Ectodermal cell (in vitro differentiated cells): ENCODE measurements at regions not wholly inside any gene's neighbourhood (a gene's known extent, or its start where the extent isn't known, plus 50 kb on each side); places are given as distances from the start of the nearest gene placed in this dataset.

Experiments used
- H3K27ac ChIP-seq: 2 replicates; pipeline ENCODE4 v1.7.0; 2013; ENCODE audit warnings: mild to moderate bottlenecking, low read depth, low read length; ENCODE audit not compliant: insufficient read depth, poor library complexity, severe bottlenecking
- H3K27me3 ChIP-seq: 2 replicates; pipeline ENCODE4 v1.7.0; 2013; ENCODE audit warnings: mild to moderate bottlenecking, low read length; ENCODE audit not compliant: insufficient read depth, control insufficient read depth, poor library complexity, severe bottlenecking
- H3K36me3 ChIP-seq: one replicate; pipeline ENCODE4 v1.7.0; 2013; ENCODE audit warnings: low read length; ENCODE audit not compliant: control insufficient read depth, insufficient read depth
- H3K4me1 ChIP-seq: one replicate; pipeline ENCODE4 v1.7.0; 2013; ENCODE audit warnings: low read length; ENCODE audit not compliant: control insufficient read depth, insufficient read depth
- H3K4me3 ChIP-seq: 2 replicates; pipeline ENCODE4 v1.7.0; 2013; ENCODE audit warnings: low read depth, low read length, control low read depth; ENCODE audit not compliant: insufficient read depth
- H3K9me3 ChIP-seq: 2 replicates; pipeline ENCODE4 v1.7.0; 2013; ENCODE audit warnings: mild to moderate bottlenecking, low read length, moderate library complexity; ENCODE audit not compliant: control insufficient read depth
- WGBS, 2 experiments: methylation state at CpG; one replicate each; pipeline ENCODE4 v1.1.7; 2013; ENCODE audit warnings: missing lambda C conversion rate in 2 of 2; 5-methylcytosine and 5-hydroxymethylcytosine counted together

GRCh38 chr5:103411711-103412110 lies 150.9 kb downstream of the NUDT12 start:
- Histone ChIP-seq H3K27ac (no peak overlapping the region), H3K9me3 (no peaks in the 10 kb centered on the region), H3K4me1 (peaks cover 4% of the 10 kb centered on the region), H3K36me3 (no peaks in the 10 kb centered on the region), H3K27me3 (no peaks in the 10 kb centered on the region), H3K4me3 (no peak overlapping the region)
- 79 to 85% methylated on average over 1 of the region's 1 CpG for WGBS, 2 experiments

GRCh38 chr5:103410172-103410571 lies 151.6 kb downstream of the MACIR start:
- peaks cover 4% of the 10 kb centered on the region for H3K4me1 ChIP-seq
- no peaks in the 10 kb centered on the region for H3K27me3 ChIP-seq
- H3K27ac ChIP-seq: no peak overlapping the region
- H3K9me3 ChIP-seq: no peaks in the 10 kb centered on the region
- WGBS, 2 experiments: 86 to 87% methylated on average over 2 of the region's 2 CpGs
- H3K4me3 ChIP-seq: no peak overlapping the region
- H3K36me3 ChIP-seq: no peaks in the 10 kb centered on the region

- Histone ChIP-seq H3K27ac (no peak overlapping the region), H3K4me1 (peaks cover 4% of the 10 kb centered on the region)
Observed at GRCh38 chr5:103409013-103409670, 150.6 kb downstream of the MACIR start.

GRCh38 chr5:103408408-103408807 lies 149.8 kb downstream of the MACIR start:
- Histone ChIP-seq H3K36me3 (no peaks in the 10 kb centered on the region), H3K9me3 (no peaks in the 10 kb centered on the region), H3K4me1 (peaks cover 4% of the 10 kb centered on the region), H3K4me3 (no peak overlapping the region), H3K27ac (no peak overlapping the region), H3K27me3 (no peaks in the 10 kb centered on the region)
- WGBS, 2 experiments: 95 to 98% methylated on average over 2 of the region's 2 CpGs

More at GRCh38 chr5:103409013-103409670, 150.6 kb downstream of the MACIR start:
- Histone ChIP-seq H3K4me3 (no peak overlapping the region), H3K9me3 (no peaks in the 10 kb centered on the region), H3K27me3 (no peaks in the 10 kb centered on the region), H3K36me3 (no peaks in the 10 kb centered on the region)

- WGBS, 2 experiments: 95 to 100% methylated on average over 2 of the region's 2 CpGs
- Histone ChIP-seq H3K27ac (no peak overlapping the region), H3K27me3 (no peaks in the 10 kb centered on the region)
Observed at GRCh38 chr5:103407402-103407801, 148.8 kb downstream of the MACIR start.

GRCh38 chr5:103404483-103404882 lies 145.9 kb downstream of the MACIR start:
- H3K27me3 ChIP-seq: no peaks in the 10 kb centered on the region
- WGBS, 2 experiments: no CpG with 5 or more reads among the region's 1 CpG
- H3K4me1 ChIP-seq: no peaks in the 10 kb centered on the region
- H3K4me3 ChIP-seq: no peak overlapping the region
- no peak overlapping the region for H3K27ac ChIP-seq
- H3K36me3 ChIP-seq: no peaks in the 10 kb centered on the region
- no peaks in the 10 kb centered on the region for H3K9me3 ChIP-seq

More at GRCh38 chr5:103407402-103407801, 148.8 kb downstream of the MACIR start:
- H3K9me3 ChIP-seq: no peaks in the 10 kb centered on the region
- no peak overlapping the region for H3K4me3 ChIP-seq
- H3K4me1 ChIP-seq: peaks cover 4% of the 10 kb centered on the region
- H3K36me3 ChIP-seq: no peaks in the 10 kb centered on the region

GRCh38 chr5:103402851-103403250 lies 144.3 kb downstream of the MACIR start:
- 94 to 95% methylated on average over 4 of the region's 4 CpGs for WGBS, 2 experiments
- Histone ChIP-seq H3K4me1 (no peaks in the 10 kb centered on the region), H3K27ac (no peak overlapping the region), H3K27me3 (no peaks in the 10 kb centered on the region), H3K36me3 (no peaks in the 10 kb centered on the region), H3K9me3 (no peaks in the 10 kb centered on the region), H3K4me3 (no peak overlapping the region)

GRCh38 chr5:103397739-103398581 lies 139.4 kb downstream of the MACIR start:
- 96 to 100% methylated on average over 7 to 8 of the region's 8 CpGs for WGBS, 2 experiments
- Histone ChIP-seq H3K36me3 (no peaks in the 10 kb centered on the region), H3K27me3 (no peaks in the 10 kb centered on the region), H3K4me3 (no peak overlapping the region), H3K27ac (no peak overlapping the region), H3K9me3 (no peaks in the 10 kb centered on the region), H3K4me1 (peaks cover 13% of the 10 kb centered on the region)

- H3K36me3 ChIP-seq: no peaks in the 10 kb centered on the region
- H3K27me3 ChIP-seq: no peaks in the 10 kb centered on the region
- H3K27ac ChIP-seq: no peak overlapping the region
- H3K4me1 ChIP-seq: peaks cover 23% of the 10 kb centered on the region
- H3K4me3 ChIP-seq: no peak overlapping the region
- 76 to 87% methylated on average over 2 of the region's 2 CpGs for WGBS, 2 experiments
- H3K9me3 ChIP-seq: no peaks in the 10 kb centered on the region
Observed at GRCh38 chr5:103394676-103395075, 136.1 kb downstream of the MACIR start.

- Histone ChIP-seq H3K9me3 (no peaks in the 10 kb centered on the region), H3K27ac (no peak overlapping the region), H3K4me1 (peaks cover 32% of the 10 kb centered on the region), H3K36me3 (no peaks in the 10 kb centered on the region), H3K27me3 (no peaks in the 10 kb centered on the region), H3K4me3 (no peak overlapping the region)
- 38 to 66% methylated on average over 2 to 4 of the region's 4 CpGs for WGBS, 2 experiments
Observed at GRCh38 chr5:103393101-103393754, 134.7 kb downstream of the MACIR start.
